C4-2B (cell line): ENCODE measurements at regions not wholly inside any gene's neighbourhood (a gene's known extent, or its start where the extent isn't known, plus 50 kb on each side); places are given as distances from the start of the nearest gene placed in this dataset.

Experiments used
- ZFX ChIP-seq: fragments of 450-650 bp; IDR thresholded peaks from 2 replicates; pipeline ENCODE4 v1.6.1; 2017
- TF ChIP-seq, protein P1 (sequence below): fragments of 450-650 bp; conservative IDR thresholded peaks from 2 replicates; pipeline ENCODE4 v1.5.1; 2017; ENCODE audit warnings: mild to moderate bottlenecking

DNA sequence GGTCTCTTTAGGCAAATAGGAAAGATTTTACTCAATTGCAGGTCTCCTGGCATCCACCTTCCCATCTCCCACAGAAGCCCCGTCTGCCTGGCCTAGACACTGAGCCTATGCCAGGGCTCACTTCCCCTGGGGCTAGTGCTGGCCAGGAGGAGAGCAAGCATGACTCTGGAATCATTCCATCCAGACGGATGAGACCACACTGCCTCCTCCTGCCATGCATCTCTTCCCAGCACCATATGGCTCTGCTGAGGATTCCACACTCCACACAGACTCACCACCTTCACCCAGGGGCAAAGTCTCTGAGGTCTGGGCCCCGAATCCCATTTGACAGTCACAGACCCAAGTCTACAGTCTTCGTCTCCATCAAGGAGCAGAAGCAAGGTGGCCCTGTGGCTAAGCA, 346.5 kb downstream of the C16orf95 start:
- TF ChIP-seq, protein P1, sequence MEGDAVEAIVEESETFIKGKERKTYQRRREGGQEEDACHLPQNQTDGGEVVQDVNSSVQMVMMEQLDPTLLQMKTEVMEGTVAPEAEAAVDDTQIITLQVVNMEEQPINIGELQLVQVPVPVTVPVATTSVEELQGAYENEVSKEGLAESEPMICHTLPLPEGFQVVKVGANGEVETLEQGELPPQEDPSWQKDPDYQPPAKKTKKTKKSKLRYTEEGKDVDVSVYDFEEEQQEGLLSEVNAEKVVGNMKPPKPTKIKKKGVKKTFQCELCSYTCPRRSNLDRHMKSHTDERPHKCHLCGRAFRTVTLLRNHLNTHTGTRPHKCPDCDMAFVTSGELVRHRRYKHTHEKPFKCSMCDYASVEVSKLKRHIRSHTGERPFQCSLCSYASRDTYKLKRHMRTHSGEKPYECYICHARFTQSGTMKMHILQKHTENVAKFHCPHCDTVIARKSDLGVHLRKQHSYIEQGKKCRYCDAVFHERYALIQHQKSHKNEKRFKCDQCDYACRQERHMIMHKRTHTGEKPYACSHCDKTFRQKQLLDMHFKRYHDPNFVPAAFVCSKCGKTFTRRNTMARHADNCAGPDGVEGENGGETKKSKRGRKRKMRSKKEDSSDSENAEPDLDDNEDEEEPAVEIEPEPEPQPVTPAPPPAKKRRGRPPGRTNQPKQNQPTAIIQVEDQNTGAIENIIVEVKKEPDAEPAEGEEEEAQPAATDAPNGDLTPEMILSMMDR: no peak
- TF ChIP-seq ZFX: no peak
